ENCODE measurements at regions not wholly inside any gene's neighbourhood (a gene's known extent, or its start where the extent isn't known, plus 50 kb on each side); places are given as distances from the start of the nearest gene placed in this dataset.

GRCh38 chr18:65651192-65651591 lies 99.6 kb upstream of the CDH7 start:
- TF ChIP-seq, protein P1, sequence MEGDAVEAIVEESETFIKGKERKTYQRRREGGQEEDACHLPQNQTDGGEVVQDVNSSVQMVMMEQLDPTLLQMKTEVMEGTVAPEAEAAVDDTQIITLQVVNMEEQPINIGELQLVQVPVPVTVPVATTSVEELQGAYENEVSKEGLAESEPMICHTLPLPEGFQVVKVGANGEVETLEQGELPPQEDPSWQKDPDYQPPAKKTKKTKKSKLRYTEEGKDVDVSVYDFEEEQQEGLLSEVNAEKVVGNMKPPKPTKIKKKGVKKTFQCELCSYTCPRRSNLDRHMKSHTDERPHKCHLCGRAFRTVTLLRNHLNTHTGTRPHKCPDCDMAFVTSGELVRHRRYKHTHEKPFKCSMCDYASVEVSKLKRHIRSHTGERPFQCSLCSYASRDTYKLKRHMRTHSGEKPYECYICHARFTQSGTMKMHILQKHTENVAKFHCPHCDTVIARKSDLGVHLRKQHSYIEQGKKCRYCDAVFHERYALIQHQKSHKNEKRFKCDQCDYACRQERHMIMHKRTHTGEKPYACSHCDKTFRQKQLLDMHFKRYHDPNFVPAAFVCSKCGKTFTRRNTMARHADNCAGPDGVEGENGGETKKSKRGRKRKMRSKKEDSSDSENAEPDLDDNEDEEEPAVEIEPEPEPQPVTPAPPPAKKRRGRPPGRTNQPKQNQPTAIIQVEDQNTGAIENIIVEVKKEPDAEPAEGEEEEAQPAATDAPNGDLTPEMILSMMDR (conservative IDR thresholded peaks at IDR 0.05): no peak
- no peak for TF ChIP-seq EZH2 (IDR thresholded peaks at IDR 0.05; ENCODE audit: low read depth)

Data from PC-9 (cell line).